AG10803 (cell line): ENCODE measurements at regions not wholly inside any gene's neighbourhood (a gene's known extent, or its start where the extent isn't known, plus 50 kb on each side); places are given as distances from the start of the nearest gene placed in this dataset.

Source experiments
- DNase-seq: peaks from one replicate; pipeline ENCODE4 v3.0.0; 2010; ENCODE audit warnings: low read depth
- H3K4me3 ChIP-seq: 2 replicates; pipeline ENCODE4 v1.5.1; 2011; ENCODE audit warnings: mild to moderate bottlenecking, low read length, control low read depth
- TF ChIP-seq, protein P1 (sequence below): conservative IDR thresholded peaks from 2 replicates; pipeline ENCODE4 v1.5.1; 2011; ENCODE audit warnings: mild to moderate bottlenecking, low read length, control low read depth, inconsistent platforms

DNA sequence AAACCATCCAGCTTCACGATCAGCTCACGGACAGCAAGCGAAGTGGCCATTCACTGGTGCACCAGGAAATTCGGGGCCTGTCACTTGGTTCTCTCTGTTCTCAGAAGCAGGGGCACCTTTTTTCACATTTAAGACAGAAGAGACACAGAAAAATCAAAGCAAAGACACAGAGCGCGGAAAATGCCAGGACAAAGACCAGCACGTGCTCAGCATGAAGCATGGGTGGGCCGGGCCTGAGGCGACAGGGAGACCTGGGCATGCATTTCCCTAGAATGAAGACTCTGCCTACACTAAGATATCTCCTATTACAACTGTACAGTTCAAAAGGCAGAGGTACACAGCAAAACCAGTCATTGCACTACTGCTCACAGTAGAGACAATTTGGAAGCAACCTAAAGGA is 117.4 kb upstream of the ID2 start:
- DNase-seq, result no peak
- TF ChIP-seq, protein P1, sequence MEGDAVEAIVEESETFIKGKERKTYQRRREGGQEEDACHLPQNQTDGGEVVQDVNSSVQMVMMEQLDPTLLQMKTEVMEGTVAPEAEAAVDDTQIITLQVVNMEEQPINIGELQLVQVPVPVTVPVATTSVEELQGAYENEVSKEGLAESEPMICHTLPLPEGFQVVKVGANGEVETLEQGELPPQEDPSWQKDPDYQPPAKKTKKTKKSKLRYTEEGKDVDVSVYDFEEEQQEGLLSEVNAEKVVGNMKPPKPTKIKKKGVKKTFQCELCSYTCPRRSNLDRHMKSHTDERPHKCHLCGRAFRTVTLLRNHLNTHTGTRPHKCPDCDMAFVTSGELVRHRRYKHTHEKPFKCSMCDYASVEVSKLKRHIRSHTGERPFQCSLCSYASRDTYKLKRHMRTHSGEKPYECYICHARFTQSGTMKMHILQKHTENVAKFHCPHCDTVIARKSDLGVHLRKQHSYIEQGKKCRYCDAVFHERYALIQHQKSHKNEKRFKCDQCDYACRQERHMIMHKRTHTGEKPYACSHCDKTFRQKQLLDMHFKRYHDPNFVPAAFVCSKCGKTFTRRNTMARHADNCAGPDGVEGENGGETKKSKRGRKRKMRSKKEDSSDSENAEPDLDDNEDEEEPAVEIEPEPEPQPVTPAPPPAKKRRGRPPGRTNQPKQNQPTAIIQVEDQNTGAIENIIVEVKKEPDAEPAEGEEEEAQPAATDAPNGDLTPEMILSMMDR, result no peak
- no peak overlapping the region for H3K4me3 ChIP-seq

DNA sequence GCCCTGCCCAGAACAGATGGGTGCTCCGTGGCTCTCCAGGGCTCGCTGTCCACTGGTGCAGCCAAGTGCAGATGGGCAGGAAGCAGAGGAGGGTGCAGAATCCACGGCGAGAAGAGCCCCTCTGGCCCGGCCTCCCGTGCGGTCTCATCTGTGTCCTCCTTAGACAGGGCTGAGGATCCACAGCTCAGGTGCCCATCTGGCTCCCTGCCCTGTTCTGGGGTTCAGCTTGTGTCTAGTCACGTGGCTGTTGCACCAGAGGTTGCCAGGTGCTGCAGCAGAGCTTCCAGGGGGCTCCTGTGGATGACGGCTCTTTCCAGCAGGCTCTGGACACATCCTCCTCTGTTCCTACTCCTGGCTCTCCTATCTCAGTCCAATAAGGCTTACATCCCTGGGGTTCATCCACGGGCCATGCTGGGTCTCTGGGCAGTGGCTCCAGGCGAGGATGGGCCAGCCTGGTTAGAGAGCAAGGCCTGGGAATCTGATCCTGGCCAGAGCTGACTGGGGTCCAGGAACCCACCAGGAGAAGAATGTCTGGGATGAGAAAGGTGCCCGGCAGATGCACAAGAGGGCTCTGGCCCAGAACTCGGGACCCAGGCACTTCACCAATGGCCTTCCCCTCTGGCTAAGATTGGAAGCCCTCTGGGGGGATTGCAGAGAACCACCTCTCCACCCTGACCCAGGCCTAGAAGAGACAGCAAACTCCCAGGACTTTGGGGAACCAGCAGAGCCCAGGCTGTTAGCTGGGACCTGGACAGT is 116.3 kb upstream of the ID2 start:
- TF ChIP-seq, protein P1, result no peak
- DNase-seq, result no peak
- no peak overlapping the region for H3K4me3 ChIP-seq

DNA sequence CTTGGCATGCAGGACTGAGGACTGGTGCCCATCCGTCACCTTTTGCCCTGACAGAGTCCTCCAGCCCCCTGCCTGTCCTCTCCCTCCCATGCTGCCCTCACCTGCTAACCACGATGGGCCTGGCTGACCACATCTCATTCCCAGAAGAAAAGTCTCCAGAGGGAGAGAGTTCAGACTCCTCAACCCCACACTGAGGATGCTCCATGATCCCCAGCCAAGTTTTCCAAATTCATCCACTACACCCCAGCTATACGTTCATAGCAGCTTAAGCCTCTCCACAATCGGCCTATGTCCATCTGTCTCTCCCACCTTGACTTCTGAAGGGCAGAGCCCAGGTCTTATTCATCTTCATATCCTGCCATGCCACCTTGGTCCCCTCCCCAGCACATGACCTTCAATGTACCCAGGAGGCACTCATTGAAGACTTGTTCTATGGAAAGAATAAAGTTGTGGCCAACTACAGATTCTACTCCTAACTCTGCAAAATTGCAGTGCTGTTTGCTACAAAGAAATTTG is 115.6 kb upstream of the ID2 start:
- TF ChIP-seq, protein P1, result no peak
- DNase-seq, result no peak

DNA sequence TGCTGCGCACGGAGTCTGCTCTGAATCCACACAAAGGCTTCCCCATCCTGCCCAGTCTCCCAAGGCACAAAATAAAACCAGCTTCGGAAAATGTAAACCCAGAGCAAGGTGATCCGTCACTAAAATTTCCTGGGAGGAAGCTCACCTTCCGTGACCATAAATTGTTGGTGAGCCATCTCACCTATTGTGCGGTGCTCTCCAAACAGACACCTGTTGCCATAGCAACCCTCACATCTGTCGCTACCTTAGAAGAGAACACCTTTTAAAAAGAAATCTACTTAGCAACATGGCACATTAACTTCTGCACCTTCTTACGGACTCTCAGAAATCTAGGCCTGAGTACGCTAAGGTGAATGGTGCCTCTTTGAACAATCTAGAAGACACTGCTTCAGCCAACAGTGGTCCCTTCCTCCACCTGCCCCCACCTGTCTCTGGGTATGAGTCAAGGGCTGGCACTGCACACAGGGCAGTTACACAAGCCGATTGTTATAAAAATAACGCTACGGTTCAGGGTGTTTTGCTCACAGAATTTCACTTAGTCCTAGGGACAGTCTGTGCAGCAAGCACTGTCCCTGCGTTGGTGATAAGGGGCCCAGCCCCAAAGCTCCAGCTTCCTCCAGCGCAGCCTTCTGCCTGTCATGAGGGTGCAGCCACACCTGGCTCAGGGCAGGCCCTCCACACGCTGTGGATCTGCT is 114.9 kb upstream of the ID2 start:
- TF ChIP-seq, protein P1, result no peak
- DNase-seq, result no peak
- H3K4me3 ChIP-seq, result no peak overlapping the region

More for the DNA sequence above, 115.6 kb upstream of the ID2 start:
- no peak overlapping the region for H3K4me3 ChIP-seq

DNA sequence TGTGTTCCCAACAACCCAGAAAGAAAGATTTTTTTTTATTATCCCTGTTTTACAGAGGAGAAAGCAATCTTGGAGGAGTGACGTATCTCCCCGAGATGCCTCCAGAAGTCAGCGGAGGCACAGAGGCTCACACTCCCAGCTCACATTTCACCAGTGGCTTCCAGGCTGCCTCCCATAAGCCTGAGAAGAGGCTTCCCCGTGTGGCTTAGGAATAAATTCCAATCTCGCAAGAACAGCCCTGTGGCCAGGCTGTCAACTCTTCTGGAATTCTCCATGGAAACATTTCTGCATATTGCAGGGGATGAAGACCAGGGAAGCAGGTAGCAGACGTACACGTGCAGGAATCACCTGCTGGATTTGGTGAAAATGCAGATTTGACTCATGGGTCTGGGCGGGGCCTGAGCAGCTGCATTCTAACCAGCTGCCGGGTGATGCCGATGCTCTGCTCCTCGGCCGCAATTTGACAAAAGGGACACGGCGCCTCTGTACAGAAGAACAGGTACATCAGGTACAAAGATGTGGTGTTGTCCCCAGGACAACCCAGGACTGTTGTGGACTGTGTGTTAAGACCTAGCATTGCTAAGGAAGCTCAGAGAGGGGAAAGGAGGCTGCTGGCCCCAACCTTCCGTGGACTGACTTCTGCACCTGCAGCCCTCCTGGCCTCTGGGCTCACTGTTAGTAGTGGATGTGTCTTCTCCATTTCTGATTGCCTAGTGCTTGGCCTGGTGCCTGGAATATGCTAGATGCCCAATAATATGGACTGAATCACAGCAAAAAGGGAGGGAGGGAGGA is 114.2 kb upstream of the ID2 start:
- no peak overlapping the region for H3K4me3 ChIP-seq
- peak; percentile 62 for DNase-seq
- TF ChIP-seq, protein P1, result no peak

DNA sequence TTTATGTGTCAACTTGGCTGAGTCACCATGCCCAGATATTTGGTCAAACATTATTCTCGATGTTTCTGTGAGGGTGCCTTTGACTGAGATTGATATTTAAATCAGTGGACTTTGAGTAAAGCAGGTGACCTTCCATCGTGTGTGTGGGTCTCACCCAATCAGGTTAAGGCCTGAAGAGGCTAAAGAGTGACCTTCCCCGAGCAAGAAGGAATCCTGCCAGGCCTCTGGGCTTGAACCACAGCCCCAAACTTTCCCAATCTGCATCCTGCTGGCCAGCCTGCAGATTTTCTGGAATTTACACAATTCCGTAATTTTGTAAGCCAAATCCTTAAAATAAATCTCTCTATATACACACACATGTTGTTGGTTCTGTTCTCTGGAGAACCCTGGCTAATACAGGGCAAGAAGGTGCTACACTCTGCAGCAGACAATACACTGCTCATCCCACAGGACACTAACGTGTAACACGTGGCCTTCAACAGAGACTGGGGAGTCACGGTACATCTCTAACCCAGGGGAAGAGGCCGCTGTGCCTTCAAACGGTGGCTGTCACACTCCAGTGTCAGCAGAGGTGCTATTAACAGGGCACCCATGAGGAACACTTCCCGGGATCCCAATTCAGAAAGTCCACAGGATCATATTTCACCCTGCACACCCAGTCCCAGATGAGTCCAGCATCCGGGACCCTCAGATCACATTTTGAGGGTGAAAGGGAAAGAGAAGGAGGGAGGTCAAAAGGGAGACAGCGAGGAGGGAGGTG is 113.1 kb upstream of the ID2 start:
- H3K4me3 ChIP-seq, result no peak overlapping the region
- peak; percentile 17 for DNase-seq
- TF ChIP-seq, protein P1, result no peak
